C4-2B (cell line): ENCODE measurements at regions not wholly inside any gene's neighbourhood (a gene's known extent, or its start where the extent isn't known, plus 50 kb on each side); places are given as distances from the start of the nearest gene placed in this dataset.
A peak's percentile ranks its signal among the peaks of the same experiment; 100 is the strongest.

Experiments used
- H3K27ac ChIP-seq: fragments of 450-650 bp; 2 replicates; pipeline ENCODE4 v1.5.1; 2017
- ZFX ChIP-seq: fragments of 450-650 bp; IDR thresholded peaks from 2 replicates; pipeline ENCODE4 v1.6.1; 2017
- TF ChIP-seq, protein P1 (sequence below): fragments of 450-650 bp; conservative IDR thresholded peaks from 2 replicates; pipeline ENCODE4 v1.5.1; 2017; ENCODE audit warnings: mild to moderate bottlenecking

DNA sequence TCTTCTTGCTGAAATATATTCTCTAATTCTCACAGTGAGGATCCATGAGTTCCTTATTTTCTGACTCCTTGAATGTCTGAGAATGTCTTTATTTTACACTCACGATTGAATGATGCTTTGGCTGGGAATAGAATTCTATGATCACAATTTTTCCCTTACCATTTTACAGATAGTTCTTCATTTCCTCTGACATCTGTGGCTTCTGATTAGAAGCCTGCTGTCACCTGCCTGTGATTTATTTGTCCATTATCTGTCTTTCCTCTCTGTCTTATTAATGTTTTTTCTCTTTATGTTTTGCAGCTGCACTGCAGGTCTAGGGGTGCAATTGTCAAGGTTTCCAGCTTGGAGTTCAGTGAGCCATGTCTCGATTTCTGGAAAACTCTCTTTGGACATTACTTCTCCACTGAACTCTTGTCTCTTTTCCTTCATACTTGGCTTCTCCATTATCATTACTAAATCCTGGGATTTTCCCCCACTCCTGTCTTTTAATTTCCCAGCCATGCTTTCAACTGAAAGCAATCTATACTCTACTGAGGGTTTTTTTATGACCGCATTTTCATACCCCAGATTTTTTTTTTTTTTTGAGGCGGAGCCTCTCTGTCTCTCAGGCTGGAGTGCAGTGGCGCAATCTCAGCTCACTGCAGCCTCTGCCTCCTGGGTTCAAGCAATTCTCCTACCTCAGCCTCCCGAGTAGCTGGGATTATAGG lies 85.8 kb upstream of the PRNP start:
- no peak overlapping the region for H3K27ac ChIP-seq
- no peak for TF ChIP-seq ZFX
- TF ChIP-seq, protein P1, sequence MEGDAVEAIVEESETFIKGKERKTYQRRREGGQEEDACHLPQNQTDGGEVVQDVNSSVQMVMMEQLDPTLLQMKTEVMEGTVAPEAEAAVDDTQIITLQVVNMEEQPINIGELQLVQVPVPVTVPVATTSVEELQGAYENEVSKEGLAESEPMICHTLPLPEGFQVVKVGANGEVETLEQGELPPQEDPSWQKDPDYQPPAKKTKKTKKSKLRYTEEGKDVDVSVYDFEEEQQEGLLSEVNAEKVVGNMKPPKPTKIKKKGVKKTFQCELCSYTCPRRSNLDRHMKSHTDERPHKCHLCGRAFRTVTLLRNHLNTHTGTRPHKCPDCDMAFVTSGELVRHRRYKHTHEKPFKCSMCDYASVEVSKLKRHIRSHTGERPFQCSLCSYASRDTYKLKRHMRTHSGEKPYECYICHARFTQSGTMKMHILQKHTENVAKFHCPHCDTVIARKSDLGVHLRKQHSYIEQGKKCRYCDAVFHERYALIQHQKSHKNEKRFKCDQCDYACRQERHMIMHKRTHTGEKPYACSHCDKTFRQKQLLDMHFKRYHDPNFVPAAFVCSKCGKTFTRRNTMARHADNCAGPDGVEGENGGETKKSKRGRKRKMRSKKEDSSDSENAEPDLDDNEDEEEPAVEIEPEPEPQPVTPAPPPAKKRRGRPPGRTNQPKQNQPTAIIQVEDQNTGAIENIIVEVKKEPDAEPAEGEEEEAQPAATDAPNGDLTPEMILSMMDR: no peak

DNA sequence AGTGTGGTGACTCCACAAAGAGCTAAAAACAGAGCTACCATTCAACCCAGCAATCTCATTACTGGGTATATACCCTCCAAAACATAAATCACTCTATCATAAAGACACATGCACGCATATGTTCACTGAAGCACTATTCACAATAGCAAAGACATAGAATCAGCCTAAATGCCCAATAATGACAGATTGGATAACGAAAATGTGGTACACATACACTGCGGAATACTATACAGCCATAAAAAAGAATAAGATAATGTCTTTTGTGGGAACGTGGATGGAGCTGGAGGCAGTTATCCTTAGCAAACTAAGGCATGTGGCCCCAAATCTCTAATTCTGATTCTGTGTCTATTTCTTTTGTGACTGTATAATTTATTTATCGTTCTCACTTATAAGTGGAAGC lies 89.0 kb upstream of the PRNP start:
- TF ChIP-seq, protein P1: no peak
- TF ChIP-seq ZFX: no peak

DNA sequence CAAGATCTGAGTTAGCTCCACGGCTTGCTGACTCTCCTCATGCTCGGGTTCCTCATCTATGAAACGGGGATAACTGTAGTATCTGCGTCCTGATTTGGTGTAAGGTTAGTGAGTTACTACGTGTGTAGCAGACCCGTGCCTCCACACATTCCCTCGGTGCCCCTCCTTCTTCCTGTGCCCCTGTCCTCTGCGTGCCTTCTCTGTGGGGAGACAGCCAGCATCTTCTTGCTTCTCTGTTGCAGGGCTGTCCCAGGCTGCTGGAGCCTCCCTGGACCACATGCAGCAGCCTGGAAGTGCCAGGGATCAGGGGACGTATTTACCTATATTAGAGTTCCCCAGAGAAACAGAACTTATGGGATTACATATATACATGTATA lies 93.1 kb upstream of the PRNP start:
- TF ChIP-seq ZFX: no peak
- H3K27ac ChIP-seq: no peak overlapping the region

More for the DNA sequence above, 89.0 kb upstream of the PRNP start:
- no peak overlapping the region for H3K27ac ChIP-seq

DNA sequence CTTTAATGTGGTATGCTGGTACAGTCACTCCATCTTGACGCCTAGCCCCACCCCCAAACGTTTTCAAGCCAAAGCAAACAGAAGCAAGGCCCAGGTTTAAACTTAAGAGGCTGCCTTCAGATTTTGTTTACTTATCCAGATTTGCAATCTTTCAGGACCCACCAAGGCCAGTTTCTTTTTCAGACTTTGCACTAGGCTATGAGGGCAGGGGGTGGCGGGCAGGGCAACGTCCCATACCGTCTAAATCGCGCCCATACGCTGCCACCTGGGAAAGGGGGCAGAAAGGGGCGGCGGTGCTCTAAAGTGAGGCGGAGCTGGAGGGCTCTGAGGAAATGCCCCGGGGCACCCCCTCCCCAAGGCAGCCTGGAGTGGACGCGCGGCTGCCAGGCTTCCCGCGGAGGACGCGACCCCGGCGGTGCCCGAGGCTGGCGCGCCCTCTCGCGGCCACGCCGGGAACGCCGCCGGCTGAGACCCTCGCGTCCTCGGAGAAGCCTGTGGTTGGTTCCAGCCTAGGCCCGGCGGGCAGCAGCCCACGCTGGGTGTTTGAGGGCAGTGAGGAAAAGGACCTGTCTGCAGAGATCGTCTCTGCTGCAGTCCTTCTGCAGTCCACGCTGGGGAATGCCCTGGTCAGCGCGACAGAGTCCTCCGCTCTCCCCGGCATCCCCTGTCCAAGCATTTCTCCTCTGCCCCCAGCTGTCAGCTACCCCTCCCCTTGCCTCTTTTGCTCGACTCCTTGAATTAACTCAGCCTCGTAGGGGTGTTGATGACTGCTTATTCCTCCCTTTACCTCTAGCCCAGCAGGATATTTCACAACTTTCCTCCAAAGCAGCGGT lies 93.7 kb upstream of the PRNP start:
- H3K27ac ChIP-seq: no peak overlapping the region; the same call in 1 of the 2 replicates
- no peak for TF ChIP-seq ZFX
- TF ChIP-seq, protein P1: peak; percentile 96

DNA sequence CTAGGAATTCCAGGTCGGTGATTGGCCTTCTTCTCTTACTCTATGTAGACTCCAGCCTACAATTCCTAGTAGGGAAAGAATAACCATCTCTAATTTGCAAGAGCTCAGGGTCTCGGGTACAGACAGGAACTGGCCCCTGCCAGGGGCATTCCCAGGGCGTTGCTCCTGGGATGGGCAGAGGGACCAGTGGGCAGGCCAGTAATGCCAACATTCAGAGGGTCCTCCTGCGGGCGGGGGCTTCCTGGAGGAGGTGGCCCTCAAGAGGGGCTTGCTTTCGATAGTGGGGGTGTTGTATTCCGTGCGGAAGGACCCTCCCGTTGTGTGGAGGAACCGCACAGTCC lies 94.3 kb upstream of the PRNP start:
- TF ChIP-seq ZFX: no peak
- TF ChIP-seq, protein P1: no peak
- no peak overlapping the region for H3K27ac ChIP-seq

DNA sequence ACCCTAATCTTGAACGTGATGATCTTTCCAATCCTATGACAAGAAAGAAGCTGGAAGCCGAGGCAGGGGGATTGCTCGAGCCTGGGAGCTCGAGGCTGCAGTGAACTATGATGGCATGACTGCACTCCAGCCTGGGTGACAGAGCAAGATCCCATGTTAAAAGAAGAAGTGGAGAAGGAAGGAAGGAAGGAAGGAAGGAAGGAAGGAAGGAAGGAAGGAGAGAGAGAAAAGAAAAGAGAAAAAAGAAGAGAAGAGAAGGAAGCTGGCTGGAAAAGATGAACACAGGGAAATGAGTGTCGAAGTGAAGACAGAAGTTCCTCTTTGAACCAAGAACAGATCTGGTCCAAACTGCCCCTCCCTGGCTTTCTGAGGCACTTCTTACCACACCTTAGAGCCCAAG lies 100.5 kb upstream of the PRNP start:
- H3K27ac ChIP-seq: no peak overlapping the region
- TF ChIP-seq ZFX: no peak

DNA sequence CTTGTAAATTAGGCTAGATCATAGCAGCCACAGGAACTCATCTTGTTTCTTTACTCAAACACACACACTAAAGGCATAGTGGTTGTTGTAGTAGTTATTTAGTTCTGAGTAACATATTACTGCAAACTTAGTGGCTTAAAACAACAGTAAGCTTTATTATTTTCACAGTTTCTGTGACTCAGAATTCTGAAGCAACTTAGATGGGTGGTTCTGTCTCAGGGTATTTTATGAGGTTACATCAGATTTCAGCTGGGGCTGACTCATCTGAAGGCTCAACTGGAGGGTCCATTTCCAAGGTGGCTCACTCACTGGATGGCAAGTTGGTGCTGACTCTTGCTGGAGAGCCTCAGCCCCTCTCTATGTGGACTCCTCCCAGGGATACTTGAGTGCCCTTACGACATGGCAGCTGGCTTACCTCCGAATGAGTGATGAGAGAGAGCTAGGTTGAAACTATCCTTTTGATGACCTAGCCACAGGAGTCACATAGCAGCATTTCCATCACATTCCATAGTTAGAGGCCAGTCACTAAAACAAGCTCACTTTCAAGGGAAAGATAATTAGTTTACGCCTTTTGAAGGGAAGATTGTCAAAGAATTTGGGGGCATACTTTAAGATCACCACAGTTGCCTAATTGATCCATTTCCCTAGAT lies 101.0 kb upstream of the PRNP start:
- H3K27ac ChIP-seq: no peak overlapping the region
- no peak for TF ChIP-seq ZFX
- TF ChIP-seq, protein P1: no peak

DNA sequence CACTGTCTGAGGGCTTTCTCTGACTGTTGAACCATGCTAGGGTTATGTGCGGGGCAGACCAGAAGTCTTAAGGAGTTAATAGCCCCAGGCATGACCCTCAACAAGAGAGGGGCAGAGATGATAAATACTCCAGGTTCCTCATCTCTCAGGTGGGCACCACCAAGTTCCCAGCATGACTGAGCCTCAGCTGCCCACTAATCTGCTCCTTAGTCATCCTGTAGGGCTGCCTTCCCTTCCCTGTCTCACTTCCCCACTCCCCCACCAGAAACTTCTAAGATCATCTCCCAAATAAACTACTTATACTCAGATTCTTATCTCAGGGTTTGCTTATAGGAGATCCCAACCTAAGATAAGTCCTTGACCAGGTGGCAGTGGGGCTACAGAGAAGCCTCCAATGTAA lies 101.7 kb upstream of the PRNP start:
- no peak overlapping the region for H3K27ac ChIP-seq

More for the DNA sequence above, 101.7 kb upstream of the PRNP start:
- TF ChIP-seq ZFX: no peak
- TF ChIP-seq, protein P1: no peak
